ENCODE measurements at regions not wholly inside any gene's neighbourhood (a gene's known extent, or its start where the extent isn't known, plus 50 kb on each side); places are given as distances from the start of the nearest gene placed in this dataset.
A peak's percentile ranks its signal among the peaks of the same experiment; 100 is the strongest.

DNA sequence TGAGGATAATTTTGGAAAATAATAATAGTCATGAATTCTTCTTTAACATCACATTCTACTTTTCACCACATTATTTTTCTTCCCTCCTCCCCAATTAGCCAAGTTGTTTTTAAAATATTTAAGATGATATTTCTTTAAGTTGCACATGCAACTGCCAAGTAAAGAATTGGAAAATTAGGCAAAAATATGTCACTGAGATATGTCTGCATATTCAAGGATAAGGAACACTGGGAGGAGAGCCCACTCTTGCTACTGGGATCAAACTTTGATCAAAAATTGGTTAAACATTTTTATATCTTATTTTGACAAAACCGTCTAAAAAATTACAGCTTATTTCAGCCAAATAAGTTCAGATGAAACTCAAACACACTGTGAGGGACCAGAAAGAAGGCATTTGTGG, 231.2 kb upstream of the TMTC1 start:
- Histone ChIP-seq H3K4me3 (no peak overlapping the region), H3K27ac (no peak overlapping the region), H3K9me3 (replicated peaks in 1 of 11) (no peaks in the 10 kb centered on the region), H3K27me3 (no peaks in the 10 kb centered on the region), H3K4me2 (no peak overlapping the region), H3K4me1 (no peaks in the 10 kb centered on the region), H4K20me1 (no peaks in the 10 kb centered on the region), H3K36me3 (no peaks in the 10 kb centered on the region), H3K9ac (no peak overlapping the region)
- no peak for TF ChIP-seq Cebpa-rat (IDR thresholded peaks at IDR 0.05)

DNA sequence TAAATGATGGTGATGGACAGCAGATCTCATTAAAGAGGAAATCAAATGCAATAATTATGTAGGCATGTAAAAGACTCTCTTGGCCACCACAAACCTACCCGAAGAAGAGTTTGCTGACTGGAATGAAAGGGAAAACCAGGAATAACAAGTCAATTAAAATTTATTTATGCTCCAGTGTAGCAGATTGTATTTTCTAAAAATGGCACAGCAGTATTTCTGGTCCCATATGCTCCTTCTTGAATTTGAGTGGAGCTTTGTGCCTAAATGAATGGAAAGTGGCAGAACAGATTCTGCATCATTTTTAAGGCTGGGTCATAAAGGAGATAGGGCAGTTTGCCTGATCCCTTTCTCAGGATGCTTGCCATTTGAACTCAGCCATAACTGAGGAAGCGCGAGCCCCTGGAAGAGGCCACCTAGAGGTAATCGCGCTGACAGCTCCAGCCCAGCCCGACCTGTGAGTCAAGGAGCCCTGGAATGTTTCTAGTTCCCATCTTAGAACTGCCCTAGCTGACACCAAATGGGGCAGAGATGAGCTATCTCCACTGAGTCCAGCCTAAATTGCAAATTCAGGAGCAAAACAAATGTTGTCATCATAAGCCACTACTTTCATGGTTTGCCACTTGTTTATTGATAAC, 229.2 kb upstream of the TMTC1 start:
- Histone ChIP-seq H3K4me1 (no peaks in the 10 kb centered on the region), H3K4me3 (no peak overlapping the region)
- no peak for TF ChIP-seq Cebpa-rat (IDR thresholded peaks at IDR 0.05)

DNA sequence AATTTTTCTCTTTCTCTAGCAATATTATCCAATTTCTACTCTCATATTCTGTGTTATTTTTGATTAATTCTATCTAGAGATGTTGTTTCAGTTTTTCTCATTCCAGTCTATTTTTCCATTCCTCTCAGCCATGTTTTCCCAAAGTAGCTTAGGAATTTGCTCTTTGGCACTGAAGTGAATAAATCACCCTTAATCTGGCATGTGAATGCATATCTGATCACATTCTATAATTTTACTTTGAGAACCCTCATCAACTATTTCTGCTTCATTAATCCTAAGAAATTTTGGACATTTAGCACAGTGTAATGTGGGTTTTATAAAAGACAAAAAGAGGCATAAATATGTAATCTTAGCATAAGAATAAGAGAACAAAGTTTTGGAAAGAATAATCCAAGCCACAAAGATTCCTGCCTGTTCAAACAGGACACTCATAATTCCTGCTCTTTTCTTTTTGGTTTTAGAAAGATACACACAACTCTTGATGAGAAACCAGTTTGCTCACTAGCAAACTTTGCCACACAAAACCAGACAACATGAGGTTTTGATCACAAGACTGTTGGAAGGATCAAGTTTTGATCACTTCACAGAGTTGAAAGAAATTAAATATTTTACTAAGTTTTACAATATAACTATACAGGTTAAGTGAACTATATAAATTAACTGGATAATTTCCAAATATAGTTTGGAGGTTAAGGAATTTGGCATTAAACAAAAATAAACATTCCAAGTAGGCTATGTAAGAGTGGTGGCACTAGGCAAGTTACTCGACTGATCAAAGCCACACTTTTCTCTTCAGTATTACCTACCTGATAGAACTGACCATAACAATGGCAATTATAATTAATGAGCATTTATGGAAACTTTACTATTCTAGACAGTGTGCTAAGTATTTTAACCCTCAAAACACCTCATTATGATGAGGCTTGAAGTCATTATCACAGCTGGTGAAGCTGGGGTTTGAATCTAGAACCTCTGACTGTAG, 226.6 kb upstream of the TMTC1 start:
- Histone ChIP-seq H3K4me2 (no peak overlapping the region), H3K27ac (no peak overlapping the region), H4K20me1 (no peaks in the 10 kb centered on the region), H3K9ac (no peak overlapping the region), H3K4me1 (peaks cover 0 to 10% (median 2%) of the 10 kb centered on the region in 10 experiments; a peak in 5 of 20 replicates), H3K9me3 (replicated peaks in 1 of 11) (no peaks in the 10 kb centered on the region), H3K36me3 (no peaks in the 10 kb centered on the region), H3K4me3 (no peak overlapping the region), H3K27me3 (no peaks in the 10 kb centered on the region)
- TF ChIP-seq Cebpa-rat (IDR thresholded peaks at IDR 0.05): no peak

More for the DNA sequence above, 229.2 kb upstream of the TMTC1 start:
- H4K20me1 ChIP-seq: no peaks in the 10 kb centered on the region
- H3K9ac ChIP-seq: no peak overlapping the region
- H3K27ac ChIP-seq: no peak overlapping the region
- no peaks in the 10 kb centered on the region for H3K9me3 ChIP-seq (replicated peaks in 1 of 11)
- H3K36me3 ChIP-seq: no peaks in the 10 kb centered on the region
- H3K4me2 ChIP-seq: no peak overlapping the region
- H3K27me3 ChIP-seq: no peaks in the 10 kb centered on the region

DNA sequence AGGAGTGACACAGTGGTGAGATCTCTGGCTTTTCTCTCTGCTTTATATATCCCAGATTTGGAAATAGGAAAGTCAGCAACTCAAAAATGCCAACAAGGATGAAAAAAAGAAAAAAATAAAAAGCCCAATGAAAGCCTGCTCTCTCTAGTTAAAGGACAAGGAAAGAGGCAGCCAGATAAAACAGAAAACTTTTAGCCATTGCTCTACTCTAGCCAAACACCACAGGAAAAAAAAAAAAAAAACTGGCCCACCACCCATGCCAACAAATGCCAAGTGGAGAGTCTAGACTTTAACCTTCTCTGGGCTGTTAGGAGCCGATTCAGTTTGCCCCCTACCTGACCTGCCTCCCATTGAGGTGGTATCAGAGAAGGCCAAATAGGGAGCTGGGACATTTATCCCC, 222.3 kb upstream of the TMTC1 start:
- H4K20me1 ChIP-seq: no peaks in the 10 kb centered on the region

DNA sequence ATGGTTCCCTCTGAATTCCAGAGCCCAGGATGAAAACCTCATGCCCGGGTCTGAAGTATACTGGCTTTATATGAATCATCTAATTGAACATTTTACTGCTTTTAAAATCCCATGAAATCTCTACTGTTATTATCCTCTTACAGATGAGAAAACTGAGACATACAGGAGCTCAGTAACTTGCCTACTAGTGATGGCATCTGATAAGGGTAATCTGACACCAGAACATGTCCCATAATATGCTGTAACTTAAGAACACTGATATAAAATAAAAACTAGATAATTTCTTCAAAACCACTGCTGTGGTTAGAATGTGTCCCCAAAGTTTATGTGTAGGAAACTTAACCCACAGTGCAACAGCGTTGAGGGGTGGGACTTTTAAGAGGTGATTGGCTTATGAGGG, 219.6 kb upstream of the TMTC1 start:
- no peak overlapping the region for H3K27ac ChIP-seq
- H3K4me3 ChIP-seq: no peak overlapping the region
- H3K4me2 ChIP-seq: no peak overlapping the region
- H3K9ac ChIP-seq: no peak overlapping the region
- H4K20me1 ChIP-seq: no peaks in the 10 kb centered on the region
- peaks cover 0 to 10% (median 2%) of the 10 kb centered on the region in 10 experiments; a peak in 5 of 20 replicates for H3K4me1 ChIP-seq
- H3K9me3 ChIP-seq (replicated peaks in 1 of 11): peaks cover 0 to 13% (median 9%) of the 10 kb centered on the region in 11 experiments; a peak in 11 of 22 replicates
- no peaks in the 10 kb centered on the region for H3K27me3 ChIP-seq
- TF ChIP-seq Cebpa-rat (IDR thresholded peaks at IDR 0.05): no peak
- no peaks in the 10 kb centered on the region for H3K36me3 ChIP-seq

More for the DNA sequence above, 222.3 kb upstream of the TMTC1 start:
- H3K9me3 ChIP-seq (replicated peaks in 1 of 11): peaks cover 0 to 13% (median 9%) of the 10 kb centered on the region in 11 experiments; a peak in 11 of 22 replicates
- H3K36me3 ChIP-seq: no peaks in the 10 kb centered on the region
- H3K4me2 ChIP-seq: peak overlapping the region in 1 of 11 experiments; percentile 13; a peak in 1 of 22 replicates
- H3K27me3 ChIP-seq: no peaks in the 10 kb centered on the region
- H3K9ac ChIP-seq: no peak overlapping the region
- H3K27ac ChIP-seq: no peak overlapping the region
- no peak overlapping the region for H3K4me3 ChIP-seq
- TF ChIP-seq Cebpa-rat (IDR thresholded peaks at IDR 0.05): no peak
- H3K4me1 ChIP-seq: peaks cover 0 to 10% (median 2%) of the 10 kb centered on the region in 10 experiments; a peak in 5 of 20 replicates

DNA sequence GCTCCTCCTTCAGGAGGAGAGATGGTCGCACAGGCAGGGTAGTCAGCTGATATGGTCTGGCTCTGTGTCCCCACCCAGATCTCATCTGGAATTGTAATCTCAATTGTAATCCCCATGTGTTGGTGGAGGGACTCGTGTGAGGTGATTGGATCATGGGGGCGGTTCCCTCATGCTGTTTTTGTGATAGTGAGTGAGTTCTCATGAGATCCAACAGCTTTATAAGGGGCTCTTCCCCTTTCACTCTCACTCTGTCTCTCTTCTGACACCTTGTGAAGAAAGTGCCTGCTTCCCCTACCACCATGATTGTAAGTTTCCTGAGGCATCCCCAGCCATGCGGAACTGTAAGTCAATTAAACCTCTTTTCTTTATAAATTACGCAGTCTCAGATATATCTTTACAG, 218.9 kb upstream of the TMTC1 start:
- peaks cover 0 to 13% (median 9%) of the 10 kb centered on the region in 11 experiments; a peak in 11 of 22 replicates for H3K9me3 ChIP-seq (replicated peaks in 1 of 11)
- H3K4me3 ChIP-seq: no peak overlapping the region
- H3K27ac ChIP-seq: no peak overlapping the region
- TF ChIP-seq Cebpa-rat (IDR thresholded peaks at IDR 0.05): no peak
- peaks cover 0 to 10% (median 2%) of the 10 kb centered on the region in 10 experiments; a peak in 5 of 20 replicates for H3K4me1 ChIP-seq
- no peak overlapping the region for H3K4me2 ChIP-seq
- H3K27me3 ChIP-seq: no peaks in the 10 kb centered on the region
- H3K36me3 ChIP-seq: no peaks in the 10 kb centered on the region
- no peak overlapping the region for H3K9ac ChIP-seq
- H4K20me1 ChIP-seq: no peaks in the 10 kb centered on the region

DNA sequence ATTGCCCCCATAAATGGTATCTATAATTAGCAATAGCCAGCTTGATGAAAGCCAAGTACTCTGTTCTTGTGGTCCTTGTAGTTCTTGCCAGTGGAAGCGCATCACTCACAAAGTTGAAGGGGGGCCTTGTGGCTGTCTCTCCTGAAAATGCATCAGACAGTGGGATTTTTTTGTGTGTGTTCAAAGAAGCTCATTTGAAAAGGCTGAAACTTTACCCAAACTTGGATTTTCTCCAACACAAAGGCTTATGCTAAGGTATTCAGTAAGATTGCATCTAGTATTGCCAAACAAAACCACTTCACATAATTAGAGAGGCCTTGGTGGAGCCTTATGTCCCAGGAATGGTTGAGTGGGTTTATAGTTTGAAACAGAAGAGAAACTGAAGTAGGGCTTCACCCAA, 216.7 kb upstream of the TMTC1 start:
- H3K36me3 ChIP-seq: no peaks in the 10 kb centered on the region
- H3K9me3 ChIP-seq (replicated peaks in 1 of 11): peaks cover 0 to 13% (median 9%) of the 10 kb centered on the region in 11 experiments; a peak in 11 of 22 replicates
- no peaks in the 10 kb centered on the region for H3K27me3 ChIP-seq
- H3K4me1 ChIP-seq: no peaks in the 10 kb centered on the region
- H4K20me1 ChIP-seq: no peaks in the 10 kb centered on the region
- no peak overlapping the region for H3K27ac ChIP-seq
- no peak overlapping the region for H3K4me3 ChIP-seq
- no peak for TF ChIP-seq Cebpa-rat (IDR thresholded peaks at IDR 0.05)
- no peak overlapping the region for H3K4me2 ChIP-seq
- no peak overlapping the region for H3K9ac ChIP-seq

DNA sequence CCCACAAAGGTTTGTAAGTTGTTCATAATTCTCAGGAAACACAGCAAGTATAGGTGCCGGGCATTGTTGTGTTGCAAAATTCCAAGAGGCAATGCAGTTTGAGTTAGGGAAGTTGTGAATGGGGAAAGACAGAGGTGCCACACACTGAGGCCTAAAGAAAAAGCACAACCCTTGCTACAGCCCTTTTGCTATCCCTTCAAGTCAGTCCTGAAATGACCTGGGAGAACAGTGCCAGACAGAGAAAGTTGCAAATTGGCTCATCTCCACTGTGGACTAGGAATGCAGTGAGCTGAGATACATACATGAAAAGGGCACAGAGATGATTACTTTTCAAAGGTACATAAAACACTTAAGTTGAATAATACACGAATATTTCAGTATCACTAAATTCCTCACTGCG, 213.3 kb upstream of the TMTC1 start:
- H3K4me3 ChIP-seq: no peak overlapping the region

DNA sequence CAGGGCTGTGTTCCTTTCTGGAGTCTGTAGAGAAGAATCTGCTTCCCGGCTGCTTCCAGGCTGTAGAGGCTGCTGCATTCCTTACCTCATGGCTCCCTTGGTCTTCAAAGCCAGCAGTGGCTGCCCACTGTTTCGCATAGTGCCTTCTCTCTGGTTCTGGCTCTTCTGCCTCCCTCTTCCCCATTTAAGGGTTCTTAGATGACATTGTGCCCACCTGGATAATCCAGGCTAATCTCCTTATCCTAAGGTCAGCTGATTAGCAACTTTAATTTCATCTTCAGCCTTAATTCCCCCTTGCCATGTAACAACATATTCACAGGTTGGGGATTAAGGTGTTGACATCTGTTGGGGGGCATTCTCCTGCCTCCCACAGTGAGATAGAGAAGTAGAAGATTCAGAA, 208.6 kb upstream of the TMTC1 start:
- Histone ChIP-seq H3K9ac (no peak overlapping the region), H3K36me3 (no peaks in the 10 kb centered on the region), H3K27me3 (no peaks in the 10 kb centered on the region), H3K4me3 (no peak overlapping the region), H3K27ac (no peak overlapping the region), H3K4me2 (no peak overlapping the region), H3K9me3 (replicated peaks in 1 of 11) (peaks cover 0 to 12% (median 0%) of the 10 kb centered on the region in 11 experiments; a peak in 4 of 22 replicates), H3K4me1 (no peaks in the 10 kb centered on the region), H4K20me1 (no peaks in the 10 kb centered on the region)
- TF ChIP-seq Cebpa-rat (IDR thresholded peaks at IDR 0.05): no peak

More for the DNA sequence above, 213.3 kb upstream of the TMTC1 start:
- no peaks in the 10 kb centered on the region for H4K20me1 ChIP-seq
- no peaks in the 10 kb centered on the region for H3K9me3 ChIP-seq (replicated peaks in 1 of 11)
- H3K9ac ChIP-seq: no peak overlapping the region
- no peaks in the 10 kb centered on the region for H3K4me1 ChIP-seq
- H3K27me3 ChIP-seq: no peaks in the 10 kb centered on the region
- no peak overlapping the region for H3K27ac ChIP-seq
- H3K36me3 ChIP-seq: no peaks in the 10 kb centered on the region
- H3K4me2 ChIP-seq: no peak overlapping the region
- no peak for TF ChIP-seq Cebpa-rat (IDR thresholded peaks at IDR 0.05)
